Stimulated activated CD4-positive, alpha-beta T cell treated with anti-CD3 and anti-CD28 coated beads, Interleukin-4, amount 100 ng/mL, for 24 hours (primary cell): ENCODE measurements at regions not wholly inside any gene's neighbourhood (a gene's known extent, or its start where the extent isn't known, plus 50 kb on each side); places are given as distances from the start of the nearest gene placed in this dataset.
"Not testable (repeated sequence)": the region's sequence is repeated elsewhere in the genome, so short reads cannot be mapped to it uniquely, and the experiment has no call there.

ENCODE experiments used
- DNase-seq: peaks from one replicate; pipeline ENCODE4 v3.0.0-alpha.2; 2020

DNA sequence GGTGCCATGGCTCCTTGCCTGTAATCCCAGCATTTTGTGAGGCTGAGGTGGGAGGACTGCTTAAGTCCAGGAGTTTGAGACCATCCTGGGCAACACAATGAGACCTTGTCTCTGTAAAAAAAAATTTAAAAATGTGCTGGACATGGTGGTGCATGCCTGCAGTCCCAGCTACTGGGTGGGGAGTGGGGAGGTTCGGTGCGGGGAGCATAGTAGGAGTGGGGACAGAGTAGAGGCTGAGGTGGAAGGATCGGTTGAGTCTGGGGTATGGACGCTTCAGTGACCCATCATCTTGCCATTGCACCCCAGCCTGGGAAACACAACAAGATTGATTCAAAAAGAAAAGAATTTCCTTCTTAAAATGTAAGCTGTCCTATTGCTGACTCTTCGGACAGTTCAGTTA lies 1490.0 kb upstream of the GBE1 start:
- no peak for DNase-seq

DNA sequence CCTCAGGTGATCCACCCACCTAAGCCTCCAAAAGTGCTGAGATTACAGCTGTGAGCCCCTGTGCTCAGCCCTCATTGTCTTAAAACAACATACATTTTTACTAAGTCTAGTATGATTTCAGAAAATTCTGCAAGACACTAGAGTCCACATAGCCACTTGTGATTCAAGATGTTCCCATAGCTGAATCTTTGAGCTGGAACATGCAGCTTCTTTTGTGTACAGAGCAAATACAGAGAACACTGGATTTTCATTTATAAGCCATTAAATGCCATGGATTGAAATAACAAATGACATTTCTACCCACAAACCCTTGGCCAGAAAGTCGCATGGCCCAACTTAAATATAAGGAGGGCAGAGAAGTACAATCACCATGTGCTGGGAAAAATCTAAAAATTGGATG lies 1489.2 kb upstream of the GBE1 start:
- DNase-seq: no peak

DNA sequence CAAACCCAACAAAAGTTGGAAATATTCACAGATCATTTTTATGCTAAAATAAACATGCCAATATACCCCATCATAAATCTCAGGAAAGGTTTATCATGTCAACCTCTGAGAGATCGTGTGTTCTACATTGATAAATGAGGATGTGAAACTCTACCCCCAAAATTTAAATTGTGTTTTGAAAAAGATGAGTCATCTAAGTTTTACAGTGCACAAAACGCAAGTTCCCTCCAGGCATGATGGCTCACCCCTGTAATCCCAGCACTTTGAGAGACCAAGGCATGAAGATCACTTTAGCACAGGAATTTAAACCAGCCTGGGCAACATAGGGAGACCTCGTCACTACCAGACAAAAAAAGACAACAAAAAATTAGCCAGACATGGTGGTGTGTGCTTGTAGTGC lies 1487.0 kb upstream of the GBE1 start:
- no peak for DNase-seq

- no peak for DNase-seq
These were observed 1473.9 kb upstream of the GBE1 start for GRCh38 chr3:83235180-83235814.

DNA sequence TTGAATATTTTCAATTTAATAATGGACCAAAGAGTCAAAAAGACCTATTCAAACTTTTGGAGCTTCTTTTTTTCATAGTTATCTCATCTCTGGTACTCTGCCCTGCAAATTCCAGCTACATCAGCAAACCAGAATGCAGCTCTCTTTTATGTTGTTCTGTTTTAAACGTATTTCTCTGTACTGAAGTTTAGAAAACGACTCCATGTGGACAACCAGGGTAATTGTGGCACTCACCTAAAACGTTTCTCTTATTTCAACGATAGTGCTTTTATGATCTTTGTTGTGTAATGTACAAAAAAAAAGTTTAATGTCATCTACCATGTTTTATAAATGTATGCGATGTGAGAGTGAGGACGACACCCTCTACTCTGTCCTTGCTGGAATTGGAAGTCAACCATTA lies 1472.3 kb upstream of the GBE1 start:
- DNase-seq: no peak

DNA sequence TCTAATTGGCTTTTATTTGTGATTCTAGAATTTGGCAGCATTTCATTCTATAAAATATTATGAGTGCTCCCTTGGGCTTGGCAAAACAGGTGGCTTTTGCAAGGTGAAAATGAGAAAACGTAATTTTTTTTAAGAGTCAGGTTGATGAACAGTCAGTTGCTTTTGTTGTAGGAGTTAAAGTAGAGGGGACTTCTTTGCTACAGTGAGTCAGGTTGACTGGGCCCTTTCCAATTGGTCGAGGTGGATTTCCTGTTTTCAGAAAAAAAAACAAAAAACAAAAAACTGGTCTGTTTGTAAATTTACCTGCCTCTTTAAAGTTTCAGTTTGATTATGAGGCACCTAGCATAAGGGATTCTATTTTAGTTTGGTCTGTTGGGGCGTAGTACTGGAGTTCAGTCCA lies 1469.4 kb upstream of the GBE1 start:
- DNase-seq: no peak

GRCh38 chr3:83230376-83230775 lies 1468.9 kb upstream of the GBE1 start:
- no peak for DNase-seq

GRCh38 chr3:83226751-83227150 lies 1465.3 kb upstream of the GBE1 start:
- DNase-seq: no peak

DNA sequence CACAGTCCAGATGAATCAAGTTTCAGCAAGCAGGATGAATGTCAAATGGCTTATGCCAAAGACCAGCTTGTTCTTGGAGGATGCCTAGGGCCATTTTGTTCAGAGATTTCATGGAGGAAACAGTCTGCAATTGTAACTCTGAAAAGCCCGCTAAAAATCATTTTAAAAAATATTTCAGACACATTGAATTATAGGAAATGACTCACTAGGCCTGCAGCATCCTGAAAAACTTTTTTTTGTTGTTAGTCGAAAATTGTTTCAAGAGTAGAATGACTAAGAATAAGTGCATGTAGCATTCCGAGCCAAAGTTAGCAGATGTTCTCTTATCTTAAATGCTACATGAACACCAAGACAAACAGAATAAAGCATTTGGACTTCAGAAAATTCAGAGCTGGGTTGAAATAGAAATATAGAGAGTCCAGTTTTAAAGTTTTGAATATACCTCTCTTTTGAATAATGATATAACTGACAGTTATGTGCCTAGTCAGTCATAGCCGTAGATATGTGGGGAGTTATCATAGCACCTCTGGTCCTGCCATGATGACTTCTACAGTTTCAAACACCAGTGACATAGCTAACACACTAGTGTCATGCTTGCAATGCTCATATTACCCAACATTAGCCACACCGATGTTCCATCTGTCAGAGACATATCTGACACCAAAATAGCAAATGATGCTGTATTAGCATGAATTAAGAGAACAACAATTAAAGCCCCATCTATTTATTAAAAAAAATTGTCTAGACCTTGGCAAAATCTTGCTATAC lies 1462.8 kb upstream of the GBE1 start:
- DNase-seq: no peak

- DNase-seq: no peak
These were observed 1457.1 kb upstream of the GBE1 start for GRCh38 chr3:83218383-83219200.

GRCh38 chr3:83217595-83218118 lies 1456.2 kb upstream of the GBE1 start:
- DNase-seq: not testable (repeated sequence)

- DNase-seq: no peak
These were observed 1455.6 kb upstream of the GBE1 start for GRCh38 chr3:83216919-83217594.

DNA sequence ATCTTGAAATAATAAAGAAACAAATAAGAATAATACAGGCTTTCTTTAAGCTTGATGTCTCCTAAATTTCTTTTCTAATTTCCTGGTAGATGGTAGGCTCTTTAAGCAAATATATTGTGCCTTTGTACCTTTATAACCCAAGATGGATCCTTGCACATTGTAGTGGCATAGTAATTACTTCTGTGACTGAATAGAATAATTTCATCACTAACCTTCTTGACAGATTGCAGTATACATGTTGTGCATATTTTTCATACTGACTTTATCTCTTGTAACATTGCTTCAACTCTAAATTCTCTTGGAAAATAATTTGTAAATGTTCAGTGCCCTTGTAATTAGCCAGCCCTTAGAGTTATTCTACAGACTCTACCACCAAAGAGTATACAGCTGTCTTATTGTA lies 1433.8 kb upstream of the GBE1 start:
- no peak for DNase-seq

GRCh38 chr3:83193526-83193925 lies 1432.1 kb upstream of the GBE1 start:
- DNase-seq: no peak

GRCh38 chr3:83189634-83190033 lies 1428.2 kb upstream of the GBE1 start:
- no peak for DNase-seq

DNA sequence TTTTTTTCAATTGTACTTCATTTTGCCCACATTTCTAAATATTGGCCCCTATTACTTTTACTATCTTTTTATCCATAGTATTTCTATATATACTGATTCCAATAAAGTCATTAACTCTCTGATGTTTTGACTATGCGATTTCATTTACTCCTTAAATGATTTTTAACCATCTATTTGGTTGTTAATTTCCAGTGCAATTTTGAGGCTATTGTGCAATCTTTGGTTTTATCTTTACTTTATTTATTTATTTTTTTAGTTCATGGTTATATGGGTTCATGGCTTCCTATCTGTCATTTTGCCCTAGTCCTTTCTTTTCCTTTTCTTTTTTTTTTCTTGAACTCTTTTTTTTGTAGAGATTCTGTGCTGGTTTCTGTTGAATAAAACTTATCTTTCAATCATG lies 1408.0 kb upstream of the GBE1 start:
- DNase-seq: no peak

DNA sequence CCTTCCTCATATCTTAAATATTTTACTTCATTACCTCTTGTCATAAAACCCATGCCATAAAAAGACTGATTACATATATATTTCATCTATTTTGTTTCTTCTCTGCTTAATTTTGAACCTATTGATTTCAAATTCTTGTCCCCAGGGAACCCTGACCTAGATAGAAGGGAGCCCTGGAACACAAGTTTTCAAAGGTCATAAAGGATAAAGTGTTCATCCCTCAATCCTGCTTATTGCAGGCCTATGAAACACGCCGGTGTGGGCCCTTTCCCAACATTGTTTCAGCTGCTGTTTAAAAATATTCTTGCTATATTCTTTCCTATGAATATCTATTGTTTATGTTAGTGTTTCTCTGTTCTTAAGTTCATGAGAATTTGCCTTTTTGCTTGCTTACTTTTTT lies 1389.5 kb upstream of the GBE1 start:
- DNase-seq: no peak

DNA sequence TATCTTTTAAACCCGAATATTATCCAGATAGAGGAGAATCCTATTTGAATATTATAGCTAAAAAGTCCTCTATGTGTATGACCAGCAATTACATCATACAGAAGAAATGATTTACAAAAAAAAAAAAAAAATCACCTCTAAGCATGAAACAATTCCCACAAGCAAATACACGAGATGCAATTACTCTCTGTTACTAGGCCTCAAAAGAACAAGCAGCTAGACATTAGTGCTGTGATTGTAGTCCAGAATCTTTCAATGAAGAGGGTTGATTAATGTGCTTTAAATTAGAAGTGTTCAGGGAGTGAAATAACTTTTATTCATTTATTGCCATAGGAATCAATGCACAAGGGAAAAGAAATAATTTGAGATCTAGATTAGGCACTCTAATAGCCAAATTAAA lies 1379.5 kb upstream of the GBE1 start:
- no peak for DNase-seq

DNA sequence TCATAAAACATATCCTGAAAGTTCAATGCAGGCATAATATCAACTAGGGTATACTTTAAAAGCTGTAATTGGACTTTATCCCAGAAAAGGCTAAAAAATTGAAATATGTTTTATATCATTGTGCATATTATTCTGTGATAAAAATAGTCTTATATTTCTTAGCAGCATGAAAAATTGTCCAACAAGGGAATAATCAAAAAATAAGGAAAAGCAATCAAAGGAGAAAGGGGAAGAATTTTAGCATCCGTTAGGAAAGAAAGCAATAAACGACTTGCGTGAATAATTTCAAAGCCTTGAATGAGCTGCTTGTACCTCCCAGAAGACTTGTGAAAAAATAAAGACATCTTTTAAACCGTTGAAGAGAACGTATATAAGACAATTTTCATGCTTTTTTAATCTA lies 1369.8 kb upstream of the GBE1 start:
- no peak for DNase-seq

GRCh38 chr3:83122774-83123350 lies 1361.4 kb upstream of the GBE1 start:
- no peak for DNase-seq

- no peak for DNase-seq
These were observed 1331.8 kb upstream of the GBE1 start for GRCh38 chr3:83093222-83093572.

DNA sequence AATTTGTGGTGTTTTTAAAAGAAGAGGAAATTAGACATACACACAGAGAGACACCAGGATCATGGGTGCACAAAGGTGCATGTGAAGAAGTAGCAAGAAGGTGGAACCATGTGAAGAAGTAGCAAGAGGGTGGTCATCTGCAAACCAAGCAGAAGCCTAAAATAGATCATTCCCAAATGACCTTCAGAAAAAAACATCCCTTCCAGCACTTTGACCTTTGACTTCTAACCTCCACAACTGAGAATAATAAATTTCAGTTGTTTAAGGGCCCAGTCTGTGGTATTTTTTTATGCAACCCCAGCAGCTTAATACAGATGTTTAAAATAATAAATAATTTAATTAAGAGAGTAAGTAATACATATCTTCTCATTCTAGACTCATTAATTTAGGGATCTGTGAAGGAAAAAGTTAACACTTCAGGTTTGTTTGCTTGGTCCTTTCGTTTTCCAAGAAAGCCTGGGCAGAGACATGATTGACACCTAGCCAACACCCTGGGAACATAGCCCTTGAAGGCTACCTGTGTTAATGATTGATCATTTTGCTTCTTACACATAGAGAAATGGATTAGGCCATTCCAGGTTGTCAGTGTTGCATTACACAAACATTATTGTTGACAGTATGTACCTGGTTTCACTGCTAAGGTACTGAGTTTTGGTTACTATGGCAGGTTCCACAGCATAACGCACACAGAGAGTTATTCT lies 1331.2 kb upstream of the GBE1 start:
- no peak for DNase-seq
